ENCODE measurements at regions not wholly inside any gene's neighbourhood (a gene's known extent, or its start where the extent isn't known, plus 50 kb on each side); places are given as distances from the start of the nearest gene placed in this dataset.

- WGBS (ENCODE audit: insufficient coverage), result no CpG with 5 or more reads among the region's 2 CpGs
- Mint-ChIP-seq H3K27ac (no peak overlapping the region), H3K9me3 (peaks cover 0 to 8% (median 4%) of the 10 kb centered on the region in 7 donors), H3K36me3 (no peaks in the 10 kb centered on the region), H3K4me1 (no peaks in the 10 kb centered on the region), H3K4me3 (no peak overlapping the region), H3K27me3 (ENCODE audit: low read depth in 3 of 3) (no peaks in the 10 kb centered on the region)
- Histone ChIP-seq H3K4me3 (replicated peaks in 1 of 3; ENCODE audit: low read depth in 2 of 3, low read length in 3 of 3) (no peak overlapping the region), H3K27me3 (ENCODE audit: control insufficient read depth in 2 of 2, insufficient read depth in 2 of 2, low read length in 2 of 2) (no peaks in the 10 kb centered on the region), H3K4me1 (ENCODE audit: control insufficient read depth in 1 of 2, insufficient read depth in 2 of 2, low read length in 2 of 2) (no peaks in the 10 kb centered on the region), H4K20me1 (ENCODE audit: insufficient read depth, low read length) (no peaks in the 10 kb centered on the region), H3K79me2 (ENCODE audit: insufficient read depth, low read length) (no peaks in the 10 kb centered on the region), H3K4me2 (replicated peaks; ENCODE audit: extremely low read depth, low read length, poor library complexity, severe bottlenecking) (no peak overlapping the region), H2AFZ (ENCODE audit: insufficient read depth, low read depth, low read length, poor library complexity, severe bottlenecking) (no peak overlapping the region), H3K36me3 (replicated peaks in 1 of 2; ENCODE audit: control insufficient read depth in 1 of 2, insufficient read depth in 2 of 2, low read length in 2 of 2) (no peaks in the 10 kb centered on the region), H3K9ac (ENCODE audit: insufficient read depth, low read length, poor library complexity, severe bottlenecking) (no peak overlapping the region), H3K27ac (ENCODE audit: low read depth in 1 of 2, low read length in 2 of 2) (no peak overlapping the region), H3K9me3 (replicated peaks in 1 of 2; ENCODE audit: control insufficient read depth in 1 of 2, insufficient read depth in 1 of 2, low read length in 2 of 2) (peaks cover 3 to 7% of the 10 kb centered on the region in 2 donors)
- DNase-seq, result no peak
- no peak for TF ChIP-seq CTCF (IDR thresholded peaks at IDR 0.05)
- intact Hi-C loops (cut with micrococcal nuclease), result no loop called here
Measured at GRCh38 chr11:97764605-97765004, 1256.1 kb upstream of the CNTN5 start.

- 86% methylated on average over 1 of the region's 1 CpG for WGBS (ENCODE audit: insufficient coverage)
- Histone ChIP-seq H3K4me3 (replicated peaks in 1 of 3; ENCODE audit: low read depth in 2 of 3, low read length in 3 of 3) (no peak overlapping the region), H2AFZ (ENCODE audit: insufficient read depth, low read depth, low read length, poor library complexity, severe bottlenecking) (no peak overlapping the region), H3K79me2 (ENCODE audit: insufficient read depth, low read length) (no peaks in the 10 kb centered on the region), H4K20me1 (ENCODE audit: insufficient read depth, low read length) (no peaks in the 10 kb centered on the region), H3K9ac (ENCODE audit: insufficient read depth, low read length, poor library complexity, severe bottlenecking) (no peak overlapping the region), H3K27me3 (ENCODE audit: control insufficient read depth in 2 of 2, insufficient read depth in 2 of 2, low read length in 2 of 2) (no peaks in the 10 kb centered on the region), H3K36me3 (replicated peaks in 1 of 2; ENCODE audit: control insufficient read depth in 1 of 2, insufficient read depth in 2 of 2, low read length in 2 of 2) (no peaks in the 10 kb centered on the region), H3K27ac (ENCODE audit: low read depth in 1 of 2, low read length in 2 of 2) (no peak overlapping the region), H3K4me2 (replicated peaks; ENCODE audit: extremely low read depth, low read length, poor library complexity, severe bottlenecking) (no peak overlapping the region), H3K4me1 (ENCODE audit: control insufficient read depth in 1 of 2, insufficient read depth in 2 of 2, low read length in 2 of 2) (no peaks in the 10 kb centered on the region), H3K9me3 (replicated peaks in 1 of 2; ENCODE audit: control insufficient read depth in 1 of 2, insufficient read depth in 1 of 2, low read length in 2 of 2) (peaks cover 3 to 11% of the 10 kb centered on the region in 2 donors)
- no peak for TF ChIP-seq CTCF (IDR thresholded peaks at IDR 0.05)
- Mint-ChIP-seq H3K27me3 (ENCODE audit: low read depth in 3 of 3) (no peaks in the 10 kb centered on the region), H3K27ac (no peak overlapping the region), H3K4me1 (no peaks in the 10 kb centered on the region), H3K9me3 (peaks cover 0 to 8% (median 2%) of the 10 kb centered on the region in 7 donors), H3K36me3 (no peaks in the 10 kb centered on the region), H3K4me3 (no peak overlapping the region)
- intact Hi-C loops (cut with micrococcal nuclease), result no loop called here
- no peak for DNase-seq
Measured at GRCh38 chr11:97770570-97770969, 1250.2 kb upstream of the CNTN5 start.

Measured in CD14-positive monocyte (primary cell).